ENCODE measurements at regions not wholly inside any gene's neighbourhood (a gene's known extent, or its start where the extent isn't known, plus 50 kb on each side); places are given as distances from the start of the nearest gene placed in this dataset.

GRCh38 chr4:149121023-149121404 lies 678.8 kb upstream of the NR3C2 start:
- no peak for ATAC-seq
- TF ChIP-seq ISL1 (CRISPR knock-in tag; IDR thresholded peaks at IDR 0.05) (no peak), CSDC2 (CRISPR knock-in tag; IDR thresholded peaks at IDR 0.05) (no peak), ZNF8 (CRISPR knock-in tag; IDR thresholded peaks at IDR 0.05) (no peak), PATZ1 (CRISPR knock-in tag; IDR thresholded peaks at IDR 0.05; ENCODE audit: borderline replicate concordance) (no peak), ZFP30 (CRISPR knock-in tag; IDR thresholded peaks at IDR 0.05) (no peak), CSRNP3 (CRISPR knock-in tag; IDR thresholded peaks at IDR 0.05) (no peak), ARNTL (CRISPR knock-in tag; IDR thresholded peaks at IDR 0.05; ENCODE audit: borderline replicate concordance, low read depth) (no peak), PPARA (CRISPR knock-in tag; IDR thresholded peaks at IDR 0.05; ENCODE audit: borderline replicate concordance) (no peak)

GRCh38 chr4:149120331-149121022 lies 678.3 kb upstream of the NR3C2 start:
- ATAC-seq: no peak
- TF ChIP-seq CREB5 (CRISPR knock-in tag; IDR thresholded peaks at IDR 0.05; ENCODE audit: low read depth): no peak

GRCh38 chr4:149116806-149117205 lies 674.6 kb upstream of the NR3C2 start:
- ATAC-seq: no peak
- TF ChIP-seq ZNF70 (CRISPR knock-in tag; IDR thresholded peaks at IDR 0.05) (no peak), TOX (CRISPR knock-in tag; IDR thresholded peaks at IDR 0.05; ENCODE audit: borderline replicate concordance) (no peak), ZC3H10 (CRISPR knock-in tag; IDR thresholded peaks at IDR 0.05) (no peak), CREB5 (CRISPR knock-in tag; IDR thresholded peaks at IDR 0.05; ENCODE audit: low read depth) (no peak), ZFP30 (CRISPR knock-in tag; IDR thresholded peaks at IDR 0.05) (no peak), TSHZ2 (CRISPR knock-in tag; IDR thresholded peaks at IDR 0.05) (no peak), ESRRG (CRISPR knock-in tag; IDR thresholded peaks at IDR 0.05) (no peak), ZNF565 (CRISPR knock-in tag; conservative IDR thresholded peaks at IDR 0.05; ENCODE audit: low read depth) (no peak), OSR1 (CRISPR knock-in tag; IDR thresholded peaks at IDR 0.05) (no peak), CSRNP3 (CRISPR knock-in tag; IDR thresholded peaks at IDR 0.05) (no peak), ZNF8 (CRISPR knock-in tag; IDR thresholded peaks at IDR 0.05) (no peak), POU6F1 (CRISPR knock-in tag; IDR thresholded peaks at IDR 0.05; ENCODE audit: borderline replicate concordance, low read depth) (no peak), CSDC2 (CRISPR knock-in tag; IDR thresholded peaks at IDR 0.05) (no peak), SNAI2 (CRISPR knock-in tag; IDR thresholded peaks at IDR 0.05) (no peak), ZFP3 (CRISPR knock-in tag; IDR thresholded peaks at IDR 0.05) (no peak), ARNTL (CRISPR knock-in tag; IDR thresholded peaks at IDR 0.05; ENCODE audit: borderline replicate concordance, low read depth) (no peak), PPARA (CRISPR knock-in tag; IDR thresholded peaks at IDR 0.05; ENCODE audit: borderline replicate concordance) (no peak), ISL1 (CRISPR knock-in tag; IDR thresholded peaks at IDR 0.05) (no peak), BACH2 (CRISPR knock-in tag; IDR thresholded peaks at IDR 0.05; ENCODE audit: borderline replicate concordance) (no peak)
